Stimulated activated effector memory CD8-positive, alpha-beta T cell treated with anti-CD3 and anti-CD28 coated beads, Interleukin-12 subunit alpha, Interleukin-12 subunit beta, amount 100 ng/mL, for 72 hours (primary cell): ENCODE measurements at regions not wholly inside any gene's neighbourhood (a gene's known extent, or its start where the extent isn't known, plus 50 kb on each side); places are given as distances from the start of the nearest gene placed in this dataset.

Experiments used
- ATAC-seq: fragments of 150-1000 bp; cut with Tn5 transposase; 2 replicates; pipeline ENCODE4 v1.10.0; 2021
- DNase-seq, 2 donors: peaks; one replicate each; pipeline ENCODE4 v3.0.0; 2021 to 2022; ENCODE audit warnings: low spot score in 2 of 2
- H3K27ac Mint-ChIP-seq: one replicate; pipeline ENCODE4 v1.8.0; 2022; ENCODE audit warnings: mild to moderate bottlenecking, mixed read lengths
- H3K36me3 Mint-ChIP-seq: one replicate; pipeline ENCODE4 v1.8.0; 2022; ENCODE audit warnings: mild to moderate bottlenecking, mixed read lengths
- H3K4me1 Mint-ChIP-seq: one replicate; pipeline ENCODE4 v1.8.0; 2022; ENCODE audit warnings: mixed read lengths
- H3K4me3 Mint-ChIP-seq: one replicate; pipeline ENCODE4 v1.8.0; 2022; ENCODE audit warnings: mild to moderate bottlenecking, mixed read lengths
- H3K9me3 Mint-ChIP-seq: one replicate; pipeline ENCODE4 v1.8.0; 2022; ENCODE audit warnings: mixed read lengths

DNA sequence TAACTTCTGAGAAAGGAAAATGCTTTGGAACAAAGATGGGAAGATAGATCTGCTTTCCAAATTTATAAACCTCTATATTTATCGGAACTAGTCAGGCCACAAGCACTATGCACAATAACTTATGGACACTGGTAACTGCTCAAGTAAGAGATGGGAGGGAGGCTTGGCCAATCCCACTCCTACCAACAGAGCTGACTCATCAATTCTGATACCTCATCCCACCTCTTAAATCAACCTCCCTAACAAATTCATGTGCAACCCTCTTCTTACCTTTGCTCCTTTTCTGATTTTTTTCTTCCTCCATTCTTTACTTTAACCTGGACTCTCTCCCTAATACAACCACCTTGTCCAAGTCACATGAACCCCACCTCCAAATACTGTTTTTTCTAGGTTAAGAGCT lies 289.9 kb upstream of the FAM241A start:
- DNase-seq (no peak), ATAC-seq (no peak)
- Mint-ChIP-seq H3K4me3 (no peak overlapping the region), H3K27ac (no peak overlapping the region), H3K4me1 (no peaks in the 10 kb centered on the region), H3K36me3 (no peaks in the 10 kb centered on the region), H3K9me3 (no peaks in the 10 kb centered on the region)

DNA sequence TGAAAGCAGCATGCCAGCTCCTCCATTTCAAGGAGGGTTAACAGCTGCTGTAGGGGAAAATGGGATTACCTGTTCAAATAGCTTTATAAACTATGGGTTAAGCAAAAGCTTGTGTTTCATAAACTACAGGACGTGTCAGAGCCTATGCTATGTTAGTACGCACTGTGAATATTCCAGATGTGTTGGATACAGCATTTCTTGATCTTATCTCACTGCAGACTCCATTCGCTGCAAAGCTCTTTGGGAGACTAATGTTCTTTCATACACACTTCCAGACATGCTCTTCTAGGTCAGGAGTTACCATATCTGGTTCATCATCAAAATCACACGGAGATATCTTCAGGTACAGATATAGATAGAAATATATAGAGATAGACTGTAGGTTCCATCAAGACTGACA lies 281.2 kb upstream of the FAM241A start:
- Mint-ChIP-seq H3K4me1 (no peaks in the 10 kb centered on the region), H3K4me3 (no peak overlapping the region), H3K36me3 (no peaks in the 10 kb centered on the region), H3K27ac (no peak overlapping the region), H3K9me3 (peaks cover 5% of the 10 kb centered on the region)
- ATAC-seq = no peak
- DNase-seq = no peak

DNA sequence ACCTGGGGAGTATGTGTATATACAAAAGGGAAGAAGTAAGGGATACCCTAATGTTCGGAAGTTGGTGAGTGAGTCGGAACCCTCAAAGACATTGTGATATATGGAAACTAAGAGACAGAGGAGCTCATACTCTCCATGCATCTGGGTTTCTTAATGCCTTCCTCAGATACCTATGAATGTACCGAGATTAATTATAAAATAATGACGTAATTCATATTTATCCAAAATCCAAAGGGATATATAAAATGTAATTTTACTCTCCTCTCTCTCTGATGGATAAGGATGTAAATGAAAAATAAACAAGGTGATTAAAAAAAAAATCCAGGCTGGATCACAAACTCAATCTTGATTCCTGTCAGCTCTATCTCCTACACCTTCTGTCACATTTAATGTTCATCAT lies 275.9 kb upstream of the FAM241A start:
- no peak overlapping the region for H3K27ac Mint-ChIP-seq
- no peaks in the 10 kb centered on the region for H3K36me3 Mint-ChIP-seq
- peaks cover 5% of the 10 kb centered on the region for H3K9me3 Mint-ChIP-seq

DNA sequence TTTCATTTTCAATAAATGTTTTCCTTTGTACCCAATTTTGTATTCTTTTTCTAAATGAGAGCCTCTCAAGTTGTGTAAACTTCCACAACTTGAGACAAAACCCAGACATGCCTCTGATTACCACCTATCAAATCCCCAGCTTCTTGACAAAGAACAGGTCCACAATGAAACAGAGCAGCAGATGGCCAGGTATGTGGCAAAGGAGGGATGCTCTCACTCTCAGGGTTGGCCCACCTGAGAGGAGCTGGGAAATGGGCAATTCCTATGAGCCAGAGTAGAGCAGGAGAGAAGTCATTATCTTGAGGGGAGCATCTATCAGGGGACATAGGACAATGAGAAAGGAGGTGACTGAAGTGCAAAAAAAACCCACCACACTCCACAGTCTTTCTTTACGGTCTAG lies 273.5 kb upstream of the FAM241A start:
- peaks cover 3% of the 10 kb centered on the region for H3K9me3 Mint-ChIP-seq
- DNase-seq = no peak
- no peak for ATAC-seq
- H3K36me3 Mint-ChIP-seq = no peaks in the 10 kb centered on the region
- no peaks in the 10 kb centered on the region for H3K4me1 Mint-ChIP-seq
- H3K27ac Mint-ChIP-seq = no peak overlapping the region
- H3K4me3 Mint-ChIP-seq = no peak overlapping the region

More for the DNA sequence above, 275.9 kb upstream of the FAM241A start:
- Mint-ChIP-seq H3K4me3 (no peak overlapping the region), H3K4me1 (no peaks in the 10 kb centered on the region)
- DNase-seq (no peak), ATAC-seq (no peak)

DNA sequence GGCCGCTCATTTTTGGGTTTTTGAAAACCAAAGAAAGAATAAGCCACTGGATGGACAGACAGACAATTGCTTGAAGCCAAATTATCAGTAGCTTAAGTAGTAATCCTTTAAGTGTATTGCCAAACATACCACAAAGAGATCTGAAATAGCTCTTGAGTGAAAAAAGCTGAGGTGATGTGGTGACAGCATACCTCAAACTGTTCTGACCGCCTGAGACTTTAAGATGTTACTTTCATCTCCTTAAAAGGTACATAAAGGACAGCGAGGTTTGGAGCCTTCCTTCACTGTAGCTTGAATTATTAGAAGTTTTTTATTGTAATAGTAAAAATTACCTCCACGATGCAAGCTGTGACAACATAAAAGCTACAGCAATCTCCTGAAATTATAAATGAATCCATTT lies 271.5 kb upstream of the FAM241A start:
- no peak overlapping the region for H3K27ac Mint-ChIP-seq
- DNase-seq = no peak
- no peaks in the 10 kb centered on the region for H3K9me3 Mint-ChIP-seq
- H3K36me3 Mint-ChIP-seq = no peaks in the 10 kb centered on the region
- H3K4me1 Mint-ChIP-seq = no peaks in the 10 kb centered on the region
- ATAC-seq = no peak
- no peak overlapping the region for H3K4me3 Mint-ChIP-seq

DNA sequence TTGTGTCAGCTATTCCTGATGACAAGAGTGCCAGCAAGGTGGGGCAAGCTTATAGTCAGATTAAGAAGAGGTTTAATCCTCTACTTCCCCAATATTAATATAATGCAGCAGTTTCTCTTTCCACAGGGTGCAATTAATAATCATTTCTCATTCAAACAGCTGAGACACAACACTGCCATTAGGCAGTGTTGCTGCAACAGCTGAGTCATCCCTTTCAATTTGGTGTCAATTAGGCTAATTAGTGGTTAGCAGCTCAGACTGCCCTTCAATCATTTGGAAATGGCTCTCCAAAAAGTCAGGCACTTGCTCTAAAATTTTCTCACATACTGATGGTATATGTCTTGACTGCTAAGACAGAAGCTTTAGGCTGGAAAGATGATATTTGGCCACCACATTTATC lies 265.7 kb upstream of the FAM241A start:
- H3K4me1 Mint-ChIP-seq = no peaks in the 10 kb centered on the region
- no peak overlapping the region for H3K27ac Mint-ChIP-seq
- H3K36me3 Mint-ChIP-seq = no peaks in the 10 kb centered on the region
- ATAC-seq (no peak), DNase-seq (no peak)
- H3K4me3 Mint-ChIP-seq = no peak overlapping the region
- no peaks in the 10 kb centered on the region for H3K9me3 Mint-ChIP-seq

DNA sequence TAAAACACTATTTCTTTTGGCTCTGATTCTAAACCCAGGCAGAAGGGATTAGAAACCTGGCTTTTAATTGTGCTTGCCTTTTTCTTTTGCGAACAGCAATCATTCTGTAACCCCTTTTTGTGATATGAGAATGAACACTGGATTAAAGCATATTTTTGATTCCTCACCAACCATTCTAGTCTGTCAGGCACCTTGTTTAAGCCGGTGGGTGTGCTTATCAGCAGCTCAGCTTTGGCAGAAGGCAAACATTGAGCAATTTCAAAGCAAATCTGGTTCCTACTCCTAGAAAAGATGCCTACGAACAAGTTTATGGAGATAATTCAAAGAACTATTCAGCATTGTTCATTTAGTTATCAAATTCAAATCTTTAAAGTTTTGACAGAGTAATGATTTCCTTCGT lies 265.1 kb upstream of the FAM241A start:
- Mint-ChIP-seq H3K4me1 (no peaks in the 10 kb centered on the region), H3K36me3 (no peaks in the 10 kb centered on the region), H3K9me3 (peaks cover 3% of the 10 kb centered on the region), H3K27ac (no peak overlapping the region), H3K4me3 (no peak overlapping the region)
- ATAC-seq = no peak
- DNase-seq = no peak

DNA sequence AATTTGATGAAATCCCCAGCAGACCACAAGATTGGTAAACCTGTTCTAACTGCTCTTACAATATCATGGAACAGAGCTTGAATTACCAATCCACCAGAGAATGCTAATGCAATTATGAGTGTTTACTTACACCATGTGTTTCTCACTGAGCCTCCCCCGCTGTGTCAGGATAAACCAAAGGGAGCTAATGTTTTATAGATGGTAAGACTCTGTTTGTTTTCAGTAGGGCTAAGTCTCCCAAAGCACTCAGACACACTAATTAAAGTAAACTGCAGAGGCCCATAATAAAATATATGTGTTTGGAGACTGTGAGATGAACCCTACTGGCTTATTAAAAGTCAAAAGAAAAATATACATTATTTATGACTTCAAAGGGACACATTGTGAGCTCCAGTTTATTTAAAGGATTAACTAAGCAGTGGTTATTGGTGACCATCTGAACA lies 261.7 kb upstream of the FAM241A start:
- ATAC-seq = no peak
- no peaks in the 10 kb centered on the region for H3K36me3 Mint-ChIP-seq
- no peak for DNase-seq
- H3K27ac Mint-ChIP-seq = no peak overlapping the region
- H3K4me1 Mint-ChIP-seq = no peaks in the 10 kb centered on the region
- no peak overlapping the region for H3K4me3 Mint-ChIP-seq
- peaks cover 3% of the 10 kb centered on the region for H3K9me3 Mint-ChIP-seq

DNA sequence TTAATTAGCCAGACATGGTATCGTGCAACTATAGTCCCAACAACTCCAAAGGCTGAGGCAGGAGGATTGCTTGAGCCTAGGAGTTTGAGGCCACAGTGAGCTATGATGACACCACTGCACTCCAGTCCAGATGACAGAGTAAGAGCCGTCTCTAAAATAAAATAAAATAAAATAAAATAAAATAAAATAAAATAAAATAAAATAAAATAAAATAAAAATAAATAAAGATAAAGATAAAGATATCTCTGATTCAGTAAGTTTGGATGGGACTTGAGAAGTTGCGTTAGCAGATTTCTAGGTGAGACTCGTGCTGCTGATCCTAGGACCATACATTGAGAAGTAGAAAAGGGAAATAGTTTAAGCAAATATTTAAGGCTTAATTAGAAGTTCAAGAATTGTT lies 254.8 kb upstream of the FAM241A start:
- Mint-ChIP-seq H3K4me1 (no peaks in the 10 kb centered on the region), H3K4me3 (no peak overlapping the region), H3K27ac (no peak overlapping the region), H3K36me3 (no peaks in the 10 kb centered on the region), H3K9me3 (peaks cover 9% of the 10 kb centered on the region)
- ATAC-seq (no peak), DNase-seq (no peak)

DNA sequence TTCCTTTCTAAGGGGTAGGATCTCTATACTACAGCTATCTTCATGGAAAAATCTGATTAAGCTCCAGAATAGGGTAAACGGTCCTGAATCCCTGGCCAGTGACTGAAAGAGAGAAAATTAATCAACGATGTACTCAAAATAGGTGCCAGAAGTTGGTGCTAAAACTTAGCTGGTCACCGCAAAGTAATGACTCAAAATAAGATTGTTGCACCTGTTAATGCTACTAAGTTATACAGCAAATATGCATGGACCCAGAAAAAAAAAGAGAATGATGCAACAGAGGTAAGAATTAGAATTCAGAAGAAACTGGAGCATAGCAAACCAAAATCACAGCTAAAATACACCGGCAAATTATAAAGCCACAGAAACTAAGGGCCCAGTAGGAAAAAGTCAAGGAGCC lies 239.7 kb upstream of the FAM241A start:
- DNase-seq (no peak), ATAC-seq (no peak)
- Mint-ChIP-seq H3K27ac (no peak overlapping the region), H3K9me3 (peaks cover 7% of the 10 kb centered on the region), H3K36me3 (no peaks in the 10 kb centered on the region), H3K4me1 (no peaks in the 10 kb centered on the region), H3K4me3 (no peak overlapping the region)

DNA sequence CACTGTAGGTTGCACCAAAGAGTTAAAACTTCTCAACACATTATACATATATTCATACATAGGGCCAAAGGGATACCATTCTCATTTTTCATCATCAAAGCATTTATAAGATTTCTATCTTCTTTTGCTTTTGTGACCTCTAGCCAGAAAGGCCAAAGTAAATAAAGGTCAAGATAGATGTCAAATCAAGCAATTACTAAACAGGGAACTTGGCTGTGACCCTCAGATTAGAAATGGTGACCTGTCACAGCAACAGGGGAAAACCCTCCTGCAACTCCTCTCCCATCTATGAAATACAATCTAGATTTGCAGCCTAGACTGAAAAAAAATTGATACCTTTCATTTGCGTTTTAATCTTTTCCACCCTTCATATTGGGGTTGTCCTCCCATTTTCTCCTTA lies 225.6 kb upstream of the FAM241A start:
- Mint-ChIP-seq H3K4me1 (no peaks in the 10 kb centered on the region), H3K9me3 (peaks cover 3% of the 10 kb centered on the region), H3K36me3 (no peaks in the 10 kb centered on the region), H3K27ac (no peak overlapping the region), H3K4me3 (no peak overlapping the region)
- DNase-seq (no peak), ATAC-seq (no peak)

DNA sequence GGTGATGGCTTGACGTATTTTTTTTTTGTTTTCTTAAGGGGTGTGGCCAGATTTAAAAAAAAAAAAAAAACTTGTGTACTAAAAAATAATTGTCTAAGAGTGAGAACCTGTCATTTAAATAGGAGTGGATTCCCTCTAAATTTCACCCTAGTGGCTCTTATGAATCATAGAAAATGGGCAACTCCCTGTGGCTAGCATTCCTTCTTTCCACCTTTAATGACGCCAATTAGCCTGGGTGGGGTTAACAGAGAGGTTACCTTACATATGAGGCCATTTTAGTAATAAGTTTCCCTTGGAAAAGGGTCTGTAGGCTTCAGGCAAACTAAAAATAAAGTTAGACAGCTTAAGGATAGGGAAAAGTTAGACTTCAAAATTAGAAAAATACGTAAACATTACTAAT lies 223.5 kb upstream of the FAM241A start:
- Mint-ChIP-seq H3K4me1 (no peaks in the 10 kb centered on the region), H3K27ac (no peak overlapping the region), H3K36me3 (no peaks in the 10 kb centered on the region), H3K9me3 (peaks cover 3% of the 10 kb centered on the region), H3K4me3 (no peak overlapping the region)
- ATAC-seq (no peak), DNase-seq (no peak)

DNA sequence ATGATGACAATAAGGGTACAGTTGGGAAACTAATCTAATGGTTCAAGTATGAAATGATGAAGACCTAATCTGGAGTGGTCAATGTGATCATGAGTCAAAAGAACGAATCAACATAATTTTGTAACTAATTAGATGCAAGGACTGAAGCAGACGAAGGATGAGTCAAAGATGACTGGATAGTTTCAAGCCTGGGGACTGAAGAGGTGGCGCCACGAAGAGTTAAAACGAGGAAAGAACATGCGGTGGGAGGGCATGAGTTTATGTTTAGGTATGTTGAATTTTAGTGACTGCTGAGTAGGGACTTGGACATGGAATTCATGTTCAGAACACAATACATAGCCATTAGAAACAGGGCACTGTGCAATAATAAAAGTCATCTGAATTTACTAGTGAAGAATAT lies 221.5 kb upstream of the FAM241A start:
- ATAC-seq = no peak
- H3K4me1 Mint-ChIP-seq = no peaks in the 10 kb centered on the region
- no peaks in the 10 kb centered on the region for H3K36me3 Mint-ChIP-seq
- H3K9me3 Mint-ChIP-seq = no peaks in the 10 kb centered on the region
- DNase-seq = no peak
- H3K27ac Mint-ChIP-seq = no peak overlapping the region
- H3K4me3 Mint-ChIP-seq = no peak overlapping the region

DNA sequence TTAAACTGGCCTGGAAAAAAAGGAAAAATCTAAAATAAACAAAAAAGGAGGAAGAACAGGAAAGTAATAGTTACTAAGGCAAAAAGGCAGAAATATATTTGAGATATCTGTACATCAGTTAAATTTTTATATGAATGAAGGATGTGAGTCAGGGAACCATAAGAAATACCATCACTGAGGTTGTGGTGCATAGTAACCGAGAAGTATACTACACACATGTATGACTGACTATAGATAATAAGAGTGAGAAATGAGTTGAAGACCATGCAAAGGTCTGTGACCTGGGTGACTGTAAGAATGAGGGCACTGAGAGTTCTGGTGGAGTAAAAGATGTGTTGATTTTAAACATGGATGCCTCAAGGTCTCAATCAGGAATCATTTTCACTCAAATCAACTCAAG lies 220.6 kb upstream of the FAM241A start:
- Mint-ChIP-seq H3K9me3 (no peaks in the 10 kb centered on the region), H3K4me3 (no peak overlapping the region), H3K4me1 (no peaks in the 10 kb centered on the region), H3K27ac (no peak overlapping the region), H3K36me3 (no peaks in the 10 kb centered on the region)
- no peak for DNase-seq
- no peak for ATAC-seq

DNA sequence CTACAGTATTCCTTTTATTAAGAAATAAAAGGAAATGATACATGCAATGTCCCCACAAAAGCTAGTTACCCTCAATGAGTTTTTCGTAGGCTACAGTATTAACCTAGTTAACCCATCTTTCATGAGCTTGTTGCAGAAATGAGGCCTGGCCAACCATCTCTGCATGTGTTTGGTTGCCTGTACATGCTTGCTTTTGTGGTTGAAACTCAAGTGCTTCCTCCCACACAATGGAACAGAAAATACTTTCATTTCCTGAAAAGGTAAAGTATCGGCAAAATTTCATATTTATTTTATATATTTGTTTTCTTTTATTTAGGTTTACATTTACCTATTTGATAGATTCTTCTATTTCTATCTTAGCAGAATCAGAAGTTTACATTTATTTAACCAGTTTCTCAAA lies 214.6 kb upstream of the FAM241A start:
- Mint-ChIP-seq H3K9me3 (no peaks in the 10 kb centered on the region), H3K4me1 (no peaks in the 10 kb centered on the region), H3K4me3 (no peak overlapping the region), H3K36me3 (no peaks in the 10 kb centered on the region), H3K27ac (no peak overlapping the region)
- ATAC-seq = no peak
- no peak for DNase-seq

DNA sequence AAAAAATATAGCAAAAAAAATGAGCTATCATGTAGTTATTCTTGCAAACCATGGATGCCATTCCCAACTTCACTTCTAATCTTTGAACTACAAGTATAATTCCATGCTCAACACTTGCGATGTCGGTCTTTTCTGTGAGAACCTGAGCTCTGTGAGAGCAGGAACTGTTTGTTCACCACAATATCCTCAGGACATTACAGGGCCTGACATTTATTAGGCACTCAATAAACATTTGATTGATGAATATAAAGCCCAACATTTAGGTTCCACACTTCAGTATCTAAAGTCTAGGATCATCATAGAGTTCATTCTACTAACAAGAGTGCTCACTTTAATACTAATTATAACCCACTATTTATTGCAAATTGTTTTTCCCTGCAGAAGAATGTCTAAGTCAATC lies 211.6 kb upstream of the FAM241A start:
- Mint-ChIP-seq H3K4me1 (no peaks in the 10 kb centered on the region), H3K9me3 (no peaks in the 10 kb centered on the region), H3K4me3 (no peak overlapping the region), H3K36me3 (no peaks in the 10 kb centered on the region), H3K27ac (no peak overlapping the region)
- DNase-seq (no peak), ATAC-seq (no peak)

DNA sequence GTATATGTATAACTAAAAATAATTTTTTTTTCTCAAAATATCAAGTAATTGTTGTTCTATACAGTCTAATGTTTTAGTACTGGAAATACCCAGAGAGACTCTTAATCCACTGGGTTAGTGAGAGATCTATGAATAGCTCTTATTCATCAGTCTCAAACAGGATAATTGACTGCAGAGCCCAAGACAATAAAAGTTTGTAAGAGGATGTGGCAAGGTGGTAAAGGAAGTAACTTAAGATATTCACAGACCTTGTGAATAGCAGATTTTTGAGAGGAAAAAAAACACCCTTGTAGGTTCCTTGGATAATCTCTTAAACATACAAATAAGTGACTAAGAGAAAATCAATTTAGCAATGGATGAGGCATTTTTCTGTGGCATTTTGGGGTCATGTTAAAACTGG lies 210.9 kb upstream of the FAM241A start:
- DNase-seq = no peak

More for the DNA sequence above, 210.9 kb upstream of the FAM241A start:
- no peaks in the 10 kb centered on the region for H3K4me1 Mint-ChIP-seq
- no peak overlapping the region for H3K27ac Mint-ChIP-seq
- no peaks in the 10 kb centered on the region for H3K9me3 Mint-ChIP-seq
- H3K4me3 Mint-ChIP-seq = no peak overlapping the region
- no peaks in the 10 kb centered on the region for H3K36me3 Mint-ChIP-seq
- ATAC-seq = no peak
